SK-N-SH (cell line): ENCODE measurements at regions not wholly inside any gene's neighbourhood (a gene's known extent, or its start where the extent isn't known, plus 50 kb on each side); places are given as distances from the start of the nearest gene placed in this dataset.

Experiments
- CTCF ChIA-PET: fragments of 300-600, 350-600 bp; formaldehyde crosslinking; extraction: SDS; loops from one replicate; lab custom pipeline; 2021; lab: Yijun Ruan, JAX
- POLR2A ChIA-PET: fragments of 350-600 bp; sonication (Branson Sonifier 250); formaldehyde crosslinking; extraction: SDS; loops from one replicate; lab custom pipeline; 2020; ENCODE audit warnings: antibody characterized with exemption, inconsistent platforms; lab: Yijun Ruan, JAX
- DNase-seq: peaks from one replicate; pipeline ENCODE4 v3.0.0; 2012
- H2AFZ ChIP-seq: fragments of 200-600 bp; sonication (generic); 2 replicates; pipeline ENCODE4 v1.8.1; 2016; ENCODE audit warnings: antibody characterized with exemption, mild to moderate bottlenecking, low read depth
- H3F3A ChIP-seq: fragments of 200-600 bp; sonication (generic); replicated peaks from 2 replicates; pipeline ENCODE3; 2016; ENCODE audit warnings: antibody characterized with exemption, mild to moderate bottlenecking; ENCODE audit not compliant: insufficient read depth
- H3K27ac ChIP-seq, 2 experiments: fragments of 200-500 bp in 1 of 2; fragments of 200-600 bp in 1 of 2; sonication (Bioruptor generic) in 1 of 2; sonication (generic), shearing (Covaris generic) in 1 of 2; 2 replicates each; pipeline versions ENCODE4 v1.5.1 to v1.6.1; 2014 to 2016; ENCODE audit warnings: low read depth in 2 of 2, inconsistent platforms in 1 of 2, low read length in 1 of 2, mild to moderate bottlenecking in 1 of 2, mixed read lengths in 1 of 2
- H3K27me3 ChIP-seq: fragments of 200-600 bp; sonication (generic), shearing (Covaris generic); 2 replicates; pipeline ENCODE4 v1.6.1; 2016; ENCODE audit warnings: mixed run types; ENCODE audit not compliant: insufficient read depth
- H3K36me3 ChIP-seq, 2 experiments: fragments of 200-500 bp in 1 of 2; fragments of 200-600 bp in 1 of 2; sonication (Bioruptor generic) in 1 of 2; sonication (generic) in 1 of 2; replicated peaks in 1 of 2; 2 replicates each; pipeline versions ENCODE3 to v1.5.1; 2014 to 2016; ENCODE audit warnings: low read length in 1 of 2, mild to moderate bottlenecking in 1 of 2; ENCODE audit not compliant: insufficient read depth in 2 of 2, control insufficient read depth in 1 of 2
- H3K4me1 ChIP-seq, 2 experiments: fragments of 200-500 bp in 1 of 2; fragments of 200-600 bp in 1 of 2; sonication (Bioruptor generic) in 1 of 2; sonication (generic), shearing (Covaris generic) in 1 of 2; 2 replicates each; pipeline versions ENCODE4 v1.5.1 to v1.6.1; 2014 to 2016; ENCODE audit warnings: low read depth in 1 of 2, low read length in 1 of 2, mixed run types in 1 of 2; ENCODE audit not compliant: insufficient read depth in 2 of 2, control insufficient read depth in 1 of 2
- H3K4me2 ChIP-seq: fragments of 200-600 bp; sonication (generic), shearing (Covaris generic); 2 replicates; pipeline ENCODE4 v1.6.1; 2017; ENCODE audit warnings: mixed run types
- H3K4me3 ChIP-seq, 2 experiments: fragments of 200-500 bp in 1 of 2; fragments of 200-600 bp in 1 of 2; sonication (Bioruptor generic) in 1 of 2; sonication (generic), shearing (Covaris generic) in 1 of 2; 2 replicates each; pipeline versions ENCODE4 v1.5.1 to v1.8.1; 2014 to 2016; ENCODE audit warnings: low read depth in 2 of 2, inconsistent platforms in 1 of 2, low read length in 1 of 2, mild to moderate bottlenecking in 1 of 2, mixed read lengths in 1 of 2, moderate library complexity in 1 of 2
- H3K79me2 ChIP-seq: fragments of 200-600 bp; sonication (generic); 2 replicates; pipeline ENCODE4 v1.8.1; 2017; ENCODE audit warnings: mild to moderate bottlenecking; ENCODE audit not compliant: insufficient read depth
- H3K9ac ChIP-seq: fragments of 200-600 bp; sonication (generic); 2 replicates; pipeline ENCODE4 v1.6.1; 2017; ENCODE audit warnings: mixed run types
- H3K9me2 ChIP-seq: fragments of 200-600 bp; sonication (generic); 2 replicates; pipeline ENCODE4 v1.6.1; 2017; ENCODE audit warnings: mixed run types
- H3K9me3 ChIP-seq: fragments of 200-600 bp; sonication (generic); 2 replicates; pipeline ENCODE4 v1.6.1; 2017; ENCODE audit warnings: mixed run types, mild to moderate bottlenecking, moderate library complexity
- H4K20me1 ChIP-seq: fragments of 200-600 bp; sonication (generic); 2 replicates; pipeline ENCODE4 v1.6.1; 2017; ENCODE audit warnings: mild to moderate bottlenecking, mixed run types; ENCODE audit not compliant: insufficient read depth
- ELF1 ChIP-seq: IDR thresholded peaks from 2 replicates; pipeline ENCODE4 v1.4.0; 2012
- EZH2phosphoT487 ChIP-seq: fragments of 200-600 bp; sonication (generic); IDR thresholded peaks from 2 replicates; pipeline ENCODE4 v1.6.1; 2017; ENCODE audit warnings: low read depth, mixed run types, mild to moderate bottlenecking, antibody characterized with exemption, moderate library complexity, borderline replicate concordance
- FOSL2 ChIP-seq: IDR thresholded peaks from 2 replicates; pipeline ENCODE4 v1.4.0; 2012; ENCODE audit warnings: low read depth, mild to moderate bottlenecking, moderate library complexity, borderline replicate concordance
- FOXM1 ChIP-seq: IDR thresholded peaks from 2 replicates; pipeline ENCODE4 v1.4.0; 2012; ENCODE audit warnings: low read depth, mild to moderate bottlenecking
- JUND ChIP-seq: IDR thresholded peaks from 2 replicates; pipeline ENCODE4 v1.4.0; 2012
- NRF1 ChIP-seq: IDR thresholded peaks from 2 replicates; pipeline ENCODE4 v1.6.1; 2012; ENCODE audit warnings: low read depth, mild to moderate bottlenecking, low read length
- POLR2AphosphoS5 ChIP-seq: IDR thresholded peaks from 2 replicates; pipeline ENCODE4 v1.6.1; 2012; ENCODE audit warnings: low read depth, low read length
- SMC3 ChIP-seq: IDR thresholded peaks from 2 replicates; pipeline ENCODE4 v1.6.1; 2012; ENCODE audit warnings: low read depth, low read length, improper control_type of control experiment
- WGBS: methylation state at CpG from one replicate; pipeline ENCODE4 v1.1.6; 2017; ENCODE audit warnings: low lambda C conversion rate; 5-methylcytosine and 5-hydroxymethylcytosine counted together
- TF ChIP-seq, protein P1 (sequence below): fragments of 150-350 bp; IDR thresholded peaks from 2 replicates; pipeline ENCODE4 v1.6.1; 2016; ENCODE audit warnings: mild to moderate bottlenecking, low read depth, low read length
- TF ChIP-seq, protein P2 (sequence below): IDR thresholded peaks from 2 replicates; pipeline ENCODE4 v1.4.0; 2012; ENCODE audit warnings: low read depth
- TF ChIP-seq, protein P3 (sequence below): fragments of 150-350 bp; IDR thresholded peaks from 2 replicates; pipeline ENCODE4 v1.6.1; 2017; ENCODE audit warnings: antibody characterized with exemption, low read length, low read depth, borderline replicate concordance
- TF ChIP-seq, protein P4 (sequence below): IDR thresholded peaks from 2 replicates; pipeline ENCODE4 v1.4.0; 2012; ENCODE audit warnings: low read depth, borderline replicate concordance
- TF ChIP-seq, protein P5 (sequence below): IDR thresholded peaks from 2 replicates; pipeline ENCODE4 v1.6.1; 2012; ENCODE audit warnings: mild to moderate bottlenecking, low read depth, low read length, moderate library complexity

DNA sequence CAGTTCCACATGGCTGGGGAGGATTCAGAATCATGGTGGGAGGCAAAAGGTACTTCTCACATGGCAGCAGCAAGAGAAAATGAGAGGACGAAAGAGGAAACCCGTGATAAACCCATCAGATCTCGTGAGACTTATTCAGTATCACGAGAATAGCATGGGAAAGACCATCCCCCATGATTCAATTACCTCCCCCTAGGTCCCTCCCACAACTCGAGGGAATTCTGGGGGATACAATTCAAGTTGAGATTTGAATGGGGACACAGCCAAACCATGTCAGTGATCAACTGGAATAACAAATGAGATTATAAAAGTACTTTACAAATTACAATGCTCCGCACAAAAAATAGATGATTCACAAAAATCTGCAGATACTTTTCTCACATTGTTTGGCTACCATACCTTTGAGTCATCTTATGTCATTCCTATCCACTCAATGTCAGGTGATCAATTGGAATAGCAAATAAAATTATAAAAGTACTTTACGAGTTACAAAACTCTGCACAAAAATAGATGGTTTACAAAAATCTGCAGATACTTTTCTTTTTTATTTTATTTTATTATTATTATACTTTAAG lies 338.9 kb downstream of the C12orf50 start:
- 74% methylated on average over 7 of the region's 7 CpGs for WGBS
- Histone ChIP-seq H3K9ac (no peak overlapping the region), H2AFZ (no peak overlapping the region), H3K27ac (no peak overlapping the region), H3K4me2 (no peak overlapping the region), H3K79me2 (no peaks in the 10 kb centered on the region), H3F3A (no peaks in the 10 kb centered on the region), H3K36me3 (no peaks in the 10 kb centered on the region), H4K20me1 (no peaks in the 10 kb centered on the region), H3K27me3 (no peaks in the 10 kb centered on the region), H3K4me1 (no peaks in the 10 kb centered on the region), H3K9me2 (no peaks in the 10 kb centered on the region), H3K9me3 (no peaks in the 10 kb centered on the region), H3K4me3 (no peak overlapping the region)
- DNase-seq: no peak
- ChIA-PET CTCF (no interaction called here), POLR2A (no interaction called here)
- TF ChIP-seq JUND: no peak
- no peak for TF ChIP-seq ELF1
- TF ChIP-seq FOXM1: no peak
- TF ChIP-seq, protein P1, sequence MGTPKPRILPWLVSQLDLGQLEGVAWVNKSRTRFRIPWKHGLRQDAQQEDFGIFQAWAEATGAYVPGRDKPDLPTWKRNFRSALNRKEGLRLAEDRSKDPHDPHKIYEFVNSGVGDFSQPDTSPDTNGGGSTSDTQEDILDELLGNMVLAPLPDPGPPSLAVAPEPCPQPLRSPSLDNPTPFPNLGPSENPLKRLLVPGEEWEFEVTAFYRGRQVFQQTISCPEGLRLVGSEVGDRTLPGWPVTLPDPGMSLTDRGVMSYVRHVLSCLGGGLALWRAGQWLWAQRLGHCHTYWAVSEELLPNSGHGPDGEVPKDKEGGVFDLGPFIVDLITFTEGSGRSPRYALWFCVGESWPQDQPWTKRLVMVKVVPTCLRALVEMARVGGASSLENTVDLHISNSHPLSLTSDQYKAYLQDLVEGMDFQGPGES: no peak
- TF ChIP-seq FOSL2: no peak
- no peak for TF ChIP-seq SMC3
- TF ChIP-seq, protein P2, sequence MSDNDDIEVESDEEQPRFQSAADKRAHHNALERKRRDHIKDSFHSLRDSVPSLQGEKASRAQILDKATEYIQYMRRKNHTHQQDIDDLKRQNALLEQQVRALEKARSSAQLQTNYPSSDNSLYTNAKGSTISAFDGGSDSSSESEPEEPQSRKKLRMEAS: no peak
- TF ChIP-seq EZH2phosphoT487: no peak
- TF ChIP-seq POLR2AphosphoS5: no peak
- TF ChIP-seq, protein P3, sequence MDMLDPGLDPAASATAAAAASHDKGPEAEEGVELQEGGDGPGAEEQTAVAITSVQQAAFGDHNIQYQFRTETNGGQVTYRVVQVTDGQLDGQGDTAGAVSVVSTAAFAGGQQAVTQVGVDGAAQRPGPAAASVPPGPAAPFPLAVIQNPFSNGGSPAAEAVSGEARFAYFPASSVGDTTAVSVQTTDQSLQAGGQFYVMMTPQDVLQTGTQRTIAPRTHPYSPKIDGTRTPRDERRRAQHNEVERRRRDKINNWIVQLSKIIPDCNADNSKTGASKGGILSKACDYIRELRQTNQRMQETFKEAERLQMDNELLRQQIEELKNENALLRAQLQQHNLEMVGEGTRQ: no peak
- TF ChIP-seq, protein P4, sequence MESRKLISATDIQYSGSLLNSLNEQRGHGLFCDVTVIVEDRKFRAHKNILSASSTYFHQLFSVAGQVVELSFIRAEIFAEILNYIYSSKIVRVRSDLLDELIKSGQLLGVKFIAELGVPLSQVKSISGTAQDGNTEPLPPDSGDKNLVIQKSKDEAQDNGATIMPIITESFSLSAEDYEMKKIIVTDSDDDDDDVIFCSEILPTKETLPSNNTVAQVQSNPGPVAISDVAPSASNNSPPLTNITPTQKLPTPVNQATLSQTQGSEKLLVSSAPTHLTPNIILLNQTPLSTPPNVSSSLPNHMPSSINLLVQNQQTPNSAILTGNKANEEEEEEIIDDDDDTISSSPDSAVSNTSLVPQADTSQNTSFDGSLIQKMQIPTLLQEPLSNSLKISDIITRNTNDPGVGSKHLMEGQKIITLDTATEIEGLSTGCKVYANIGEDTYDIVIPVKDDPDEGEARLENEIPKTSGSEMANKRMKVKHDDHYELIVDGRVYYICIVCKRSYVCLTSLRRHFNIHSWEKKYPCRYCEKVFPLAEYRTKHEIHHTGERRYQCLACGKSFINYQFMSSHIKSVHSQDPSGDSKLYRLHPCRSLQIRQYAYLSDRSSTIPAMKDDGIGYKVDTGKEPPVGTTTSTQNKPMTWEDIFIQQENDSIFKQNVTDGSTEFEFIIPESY: no peak
- no peak for TF ChIP-seq NRF1

DNA sequence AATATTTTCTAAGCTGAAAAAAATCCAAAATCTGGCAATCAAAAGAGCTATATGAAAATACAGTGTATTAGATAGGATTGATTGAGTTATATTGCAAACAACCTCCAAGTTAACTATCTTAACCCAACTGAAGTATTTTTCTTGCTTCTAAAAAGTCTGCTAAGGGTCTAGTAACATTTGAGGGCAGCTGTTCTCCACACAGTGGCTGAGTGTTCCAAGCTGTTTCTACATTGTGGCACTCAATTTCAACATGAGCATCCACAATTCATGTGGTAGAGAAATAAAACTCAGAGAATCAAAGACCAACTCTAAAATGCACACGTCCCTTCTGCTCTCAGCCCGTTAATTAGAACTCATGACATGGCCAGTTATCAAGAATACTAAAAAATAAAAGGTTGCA lies 340.0 kb downstream of the C12orf50 start:
- Histone ChIP-seq H3K4me3 (no peak overlapping the region), H3K4me1 (no peaks in the 10 kb centered on the region), H3K27me3 (no peaks in the 10 kb centered on the region), H3K36me3 (no peaks in the 10 kb centered on the region), H3K79me2 (no peaks in the 10 kb centered on the region)
- TF ChIP-seq, protein P5, sequence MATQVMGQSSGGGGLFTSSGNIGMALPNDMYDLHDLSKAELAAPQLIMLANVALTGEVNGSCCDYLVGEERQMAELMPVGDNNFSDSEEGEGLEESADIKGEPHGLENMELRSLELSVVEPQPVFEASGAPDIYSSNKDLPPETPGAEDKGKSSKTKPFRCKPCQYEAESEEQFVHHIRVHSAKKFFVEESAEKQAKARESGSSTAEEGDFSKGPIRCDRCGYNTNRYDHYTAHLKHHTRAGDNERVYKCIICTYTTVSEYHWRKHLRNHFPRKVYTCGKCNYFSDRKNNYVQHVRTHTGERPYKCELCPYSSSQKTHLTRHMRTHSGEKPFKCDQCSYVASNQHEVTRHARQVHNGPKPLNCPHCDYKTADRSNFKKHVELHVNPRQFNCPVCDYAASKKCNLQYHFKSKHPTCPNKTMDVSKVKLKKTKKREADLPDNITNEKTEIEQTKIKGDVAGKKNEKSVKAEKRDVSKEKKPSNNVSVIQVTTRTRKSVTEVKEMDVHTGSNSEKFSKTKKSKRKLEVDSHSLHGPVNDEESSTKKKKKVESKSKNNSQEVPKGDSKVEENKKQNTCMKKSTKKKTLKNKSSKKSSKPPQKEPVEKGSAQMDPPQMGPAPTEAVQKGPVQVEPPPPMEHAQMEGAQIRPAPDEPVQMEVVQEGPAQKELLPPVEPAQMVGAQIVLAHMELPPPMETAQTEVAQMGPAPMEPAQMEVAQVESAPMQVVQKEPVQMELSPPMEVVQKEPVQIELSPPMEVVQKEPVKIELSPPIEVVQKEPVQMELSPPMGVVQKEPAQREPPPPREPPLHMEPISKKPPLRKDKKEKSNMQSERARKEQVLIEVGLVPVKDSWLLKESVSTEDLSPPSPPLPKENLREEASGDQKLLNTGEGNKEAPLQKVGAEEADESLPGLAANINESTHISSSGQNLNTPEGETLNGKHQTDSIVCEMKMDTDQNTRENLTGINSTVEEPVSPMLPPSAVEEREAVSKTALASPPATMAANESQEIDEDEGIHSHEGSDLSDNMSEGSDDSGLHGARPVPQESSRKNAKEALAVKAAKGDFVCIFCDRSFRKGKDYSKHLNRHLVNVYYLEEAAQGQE: no peak
- TF ChIP-seq, protein P3: no peak
- no peak for TF ChIP-seq FOXM1
- TF ChIP-seq, all 33 proteins: peak for 0
- Histone ChIP-seq H3K9ac (no peak overlapping the region), H3F3A (no peaks in the 10 kb centered on the region), H3K9me2 (no peaks in the 10 kb centered on the region), H4K20me1 (no peaks in the 10 kb centered on the region), H3K27ac (no peak overlapping the region), H2AFZ (no peak overlapping the region), H3K9me3 (no peaks in the 10 kb centered on the region), H3K4me2 (no peak overlapping the region)
- no peak for DNase-seq
- ChIA-PET POLR2A (no interaction called here), CTCF (no interaction called here)
- 78% methylated on average over 2 of the region's 2 CpGs for WGBS
